Type B pancreatic cell (in vitro differentiated cells): ENCODE measurements at regions not wholly inside any gene's neighbourhood (a gene's known extent, or its start where the extent isn't known, plus 50 kb on each side); places are given as distances from the start of the nearest gene placed in this dataset.
"Not testable (repeated sequence)": the region's sequence is repeated elsewhere in the genome, so short reads cannot be mapped to it uniquely, and the experiment has no call there.

ENCODE experiments used
- DNase-seq: peaks from one replicate; pipeline ENCODE4 v3.0.0; 2021; ENCODE audit warnings: mixed read lengths; ENCODE audit not compliant: unreplicated experiment; ENCODE audit errors: extremely low spot score
- H3K27ac Mint-ChIP-seq: 2 replicates; pipeline ENCODE4 v1.8.0; 2021; ENCODE audit warnings: mild to moderate bottlenecking, mixed read lengths
- H3K27me3 Mint-ChIP-seq: 2 replicates; pipeline ENCODE4 v1.8.0; 2021; ENCODE audit warnings: mixed read lengths
- H3K36me3 Mint-ChIP-seq: 2 replicates; pipeline ENCODE4 v1.8.0; 2021; ENCODE audit warnings: mixed read lengths
- H3K4me1 Mint-ChIP-seq: one replicate; pipeline ENCODE4 v1.8.0; 2021; ENCODE audit warnings: mixed read lengths; ENCODE audit not compliant: unreplicated experiment
- H3K4me3 Mint-ChIP-seq: 2 replicates; pipeline ENCODE4 v1.8.0; 2021; ENCODE audit warnings: mild to moderate bottlenecking, mixed read lengths
- H3K9me3 Mint-ChIP-seq: 2 replicates; pipeline ENCODE4 v1.8.0; 2021; ENCODE audit warnings: mixed read lengths
- CTCF ChIP-seq: fragments of 200-600 bp; sonication (generic); conservative IDR thresholded peaks from 2 replicates; pipeline ENCODE4 v1.5.0; 2021; ENCODE audit warnings: antibody characterized with exemption, mild to moderate bottlenecking

- Mint-ChIP-seq H3K4me1 (no peaks in the 10 kb centered on the region), H3K4me3 (no peak overlapping the region), H3K27me3 (no peaks in the 10 kb centered on the region), H3K36me3 (no peaks in the 10 kb centered on the region), H3K9me3 (no peaks in the 10 kb centered on the region), H3K27ac (no peak overlapping the region)
- TF ChIP-seq CTCF, result no peak
- DNase-seq, result no peak
These were observed 628.0 kb downstream of the HTR1B start for GRCh38 chr6:76835293-76835692.

GRCh38 chr6:76834399-76834798, 628.9 kb downstream of the HTR1B start:
- H3K4me3 Mint-ChIP-seq, result no peak overlapping the region

DNA sequence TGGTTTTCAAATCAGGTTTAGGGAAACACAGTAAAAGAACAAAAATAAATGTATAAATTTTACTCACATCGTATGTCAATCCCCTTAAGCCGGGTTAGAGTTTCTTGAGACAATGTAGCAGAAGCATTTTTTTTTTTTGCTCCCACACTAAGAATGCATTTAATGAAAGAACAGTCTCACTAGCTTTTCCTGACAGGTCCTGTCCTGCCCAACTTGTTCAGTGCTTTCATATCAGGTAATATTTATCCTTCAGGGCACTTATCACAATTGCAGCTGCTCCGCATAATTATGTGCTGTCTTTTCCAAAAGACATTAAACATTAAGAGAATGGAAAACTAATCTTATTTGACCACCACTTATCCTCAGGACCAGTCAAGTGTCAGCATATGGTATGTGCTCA, 632.0 kb downstream of the HTR1B start:
- DNase-seq, result no peak
- Mint-ChIP-seq H3K27ac (no peak overlapping the region), H3K27me3 (no peaks in the 10 kb centered on the region), H3K9me3 (no peaks in the 10 kb centered on the region), H3K4me1 (no peaks in the 10 kb centered on the region), H3K4me3 (no peak overlapping the region), H3K36me3 (no peaks in the 10 kb centered on the region)
- no peak for TF ChIP-seq CTCF

More at GRCh38 chr6:76834399-76834798, 628.9 kb downstream of the HTR1B start:
- H3K27ac Mint-ChIP-seq, result no peak overlapping the region
- H3K4me1 Mint-ChIP-seq, result no peaks in the 10 kb centered on the region
- DNase-seq, result no peak
- no peaks in the 10 kb centered on the region for H3K9me3 Mint-ChIP-seq
- TF ChIP-seq CTCF, result no peak
- no peaks in the 10 kb centered on the region for H3K27me3 Mint-ChIP-seq
- H3K36me3 Mint-ChIP-seq, result no peaks in the 10 kb centered on the region

- H3K27ac Mint-ChIP-seq, result not testable (repeated sequence)
These were observed 639.7 kb downstream of the HTR1B start for GRCh38 chr6:76823578-76823977.

DNA sequence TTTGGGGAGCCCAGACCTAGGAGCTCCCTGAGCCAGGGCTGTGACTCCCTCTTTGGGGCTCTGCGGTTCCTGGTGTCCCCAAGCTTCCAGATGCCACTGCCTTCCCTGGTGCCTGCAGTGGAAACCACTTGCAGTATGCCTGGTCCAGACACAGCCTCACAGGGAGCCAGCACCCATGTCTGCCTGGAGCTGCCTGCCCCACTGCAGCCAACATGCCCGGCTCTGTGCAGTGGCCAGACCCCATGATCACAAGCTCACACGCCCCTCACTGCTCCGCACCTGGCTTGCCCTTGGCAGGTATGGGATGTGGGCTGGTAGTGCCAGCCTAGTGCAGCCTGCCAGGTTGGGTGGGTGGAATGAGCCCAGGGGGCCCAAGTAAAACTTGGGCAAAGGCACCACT, 644.8 kb downstream of the HTR1B start:
- H3K27ac Mint-ChIP-seq, result no peak overlapping the region
- H3K9me3 Mint-ChIP-seq, result peaks cover 6% of the 10 kb centered on the region
- no peak for DNase-seq
- no peaks in the 10 kb centered on the region for H3K36me3 Mint-ChIP-seq
- TF ChIP-seq CTCF, result no peak
- H3K4me3 Mint-ChIP-seq, result no peak overlapping the region
- H3K4me1 Mint-ChIP-seq, result peaks cover 4% of the 10 kb centered on the region
- H3K27me3 Mint-ChIP-seq, result no peaks in the 10 kb centered on the region

More at GRCh38 chr6:76823578-76823977, 639.7 kb downstream of the HTR1B start:
- not testable (repeated sequence) for H3K4me1 Mint-ChIP-seq, H3K36me3 Mint-ChIP-seq, H3K27me3 Mint-ChIP-seq, DNase-seq, H3K4me3 Mint-ChIP-seq
- H3K9me3 Mint-ChIP-seq, result peaks cover 14% of the 10 kb centered on the region

DNA sequence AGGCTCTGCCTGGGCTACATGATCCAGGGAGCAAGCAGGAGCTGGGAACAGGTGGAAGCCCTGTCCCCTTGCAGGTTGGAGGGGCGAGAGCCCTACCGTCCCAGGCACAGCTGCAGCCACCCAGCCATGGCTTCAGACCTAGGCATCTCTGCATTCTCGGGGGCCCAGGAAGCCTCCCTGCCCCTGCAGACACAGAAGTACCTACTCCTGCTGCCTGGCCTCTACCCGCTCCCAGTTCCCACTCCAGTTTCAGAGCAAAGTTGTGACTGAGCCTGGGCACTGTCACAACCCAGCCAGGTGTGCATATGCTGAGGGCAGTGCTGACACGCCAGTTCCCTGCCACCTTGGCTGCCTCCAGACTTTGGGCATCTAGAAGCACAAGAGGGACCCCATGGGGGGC, 645.9 kb downstream of the HTR1B start:
- no peak overlapping the region for H3K4me3 Mint-ChIP-seq
- no peaks in the 10 kb centered on the region for H3K9me3 Mint-ChIP-seq
- H3K27ac Mint-ChIP-seq, result no peak overlapping the region
- H3K27me3 Mint-ChIP-seq, result no peaks in the 10 kb centered on the region
- no peaks in the 10 kb centered on the region for H3K36me3 Mint-ChIP-seq
- no peak for DNase-seq
- TF ChIP-seq CTCF, result no peak
- peaks cover 4% of the 10 kb centered on the region for H3K4me1 Mint-ChIP-seq
